K562 (cell line): ENCODE measurements at regions not wholly inside any gene's neighbourhood (a gene's known extent, or its start where the extent isn't known, plus 50 kb on each side); places are given as distances from the start of the nearest gene placed in this dataset.

Source experiments
- NFE2 ChIP-seq: IDR thresholded peaks from 2 replicates; pipeline ENCODE4 v1.6.1; 2014; ENCODE audit warnings: antibody characterized with exemption, low read depth
- SAFB2 ChIP-seq: fragments of 200-400 bp; formaldehyde crosslinking; IDR thresholded peaks from 2 replicates; pipeline ENCODE4 v1.6.1; 2018; ENCODE audit warnings: borderline replicate concordance, low read length, low read depth, moderate library complexity; ENCODE audit not compliant: severe bottlenecking
- SMAD4 ChIP-seq: fragments of 250-450 bp; sonication (Bioruptor Pico); conservative IDR thresholded peaks from 2 replicates; pipeline ENCODE4 v1.8.0; 2021; ENCODE audit warnings: inconsistent platforms, mild to moderate bottlenecking, moderate library complexity
- ZNF644 ChIP-seq: fragments of 200-800 bp; sonication (Bioruptor generic); IDR thresholded peaks from 2 replicates; pipeline ENCODE4 v1.6.1; 2016; ENCODE audit warnings: low read depth, missing genetic modification characterization, missing compliant biosample characterization

DNA sequence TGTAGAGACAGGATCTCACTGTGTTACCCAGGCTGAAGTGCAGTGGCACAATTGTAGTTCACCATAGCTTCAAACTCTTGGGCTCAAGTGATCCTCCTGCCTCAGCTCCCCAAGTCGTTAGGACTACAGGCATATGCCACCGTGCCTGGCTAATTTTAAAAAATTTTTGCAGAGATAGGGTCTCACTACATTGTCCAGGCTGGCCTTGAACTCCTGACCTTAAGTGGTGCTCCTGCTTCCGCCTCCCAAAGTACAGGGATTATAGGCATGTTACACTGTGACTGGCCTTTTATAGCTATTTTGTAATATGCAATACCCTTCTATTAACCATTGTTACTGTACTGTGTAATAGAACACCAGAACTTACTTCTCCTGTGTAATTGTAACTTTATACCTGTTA lies 139.3 kb upstream of the ZNF267 start:
- TF ChIP-seq SMAD4 (CRISPR knock-in tag), result no peak
- no peak for TF ChIP-seq NFE2
- no peak for TF ChIP-seq SAFB2
- no peak for TF ChIP-seq ZNF644 (tag)
